Right atrium auricular region (tissue), 2 donors: ENCODE measurements at regions not wholly inside any gene's neighbourhood (a gene's known extent, or its start where the extent isn't known, plus 50 kb on each side); places are given as distances from the start of the nearest gene placed in this dataset.

Experiments
- DNase-seq: peaks from one replicate; pipeline ENCODE4 v3.0.0-alpha.2; 2019; ENCODE audit warnings: low spot score
- H3K27ac ChIP-seq, 2 donors: fragments of 200-600 bp; sonication (generic); 1 replicate in 1 of 2; 2 replicates in 1 of 2; pipeline ENCODE4 v1.5.1; 2016 to 2019
- H3K27me3 ChIP-seq, 2 donors: fragments of 200-600 bp; sonication (generic); one replicate each; pipeline versions ENCODE4 v1.5.1 to v1.6.0; 2017 to 2019
- H3K36me3 ChIP-seq: fragments of 200-600 bp; sonication (generic); one replicate; pipeline ENCODE4 v1.5.1; 2016
- H3K4me1 ChIP-seq, 2 donors: fragments of 200-600 bp; sonication (generic); one replicate each; pipeline versions ENCODE4 v1.5.1 to v1.6.0; 2017 to 2019
- H3K4me3 ChIP-seq, 2 donors: fragments of 200-600 bp; sonication (generic); 1 replicate in 1 of 2; 2 replicates in 1 of 2; pipeline ENCODE4 v1.5.1; 2017 to 2019; ENCODE audit warnings: mild to moderate bottlenecking in 1 of 2, moderate library complexity in 1 of 2
- H3K9me3 ChIP-seq, 2 donors: fragments of 200-600 bp; sonication (generic); one replicate each; pipeline ENCODE4 v1.5.1; 2019
- CTCF ChIP-seq, 2 donors: fragments of 200-600 bp; sonication (generic); IDR thresholded peaks; one replicate each; pipeline ENCODE4 v1.5.1; 2019; ENCODE audit warnings: antibody characterized with exemption in 2 of 2

DNA sequence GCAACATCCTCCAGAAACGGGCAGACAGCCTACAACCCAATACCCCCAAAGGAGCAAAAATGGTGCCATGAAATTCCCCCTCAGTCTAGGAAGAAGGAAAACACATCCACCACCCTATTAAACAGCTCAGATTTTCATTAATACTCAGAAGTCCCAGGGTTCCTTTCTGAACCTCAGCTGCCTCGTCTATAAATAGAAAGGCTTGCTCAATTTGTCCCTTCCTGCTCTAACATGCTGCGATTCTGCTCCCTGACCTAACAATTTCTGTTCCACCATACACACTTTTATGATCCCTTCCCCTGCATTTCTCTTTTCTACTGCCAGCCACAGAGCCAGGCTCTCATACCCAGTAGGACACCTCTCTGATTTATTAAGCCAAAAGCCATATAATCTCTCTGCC lies 68.1 kb downstream of the MTERF1 start:
- peaks cover 0 to 7% of the 10 kb centered on the region in 2 donors for H3K4me1 ChIP-seq
- DNase-seq: no peak
- no peak overlapping the region for H3K4me3 ChIP-seq
- no peak overlapping the region for H3K27ac ChIP-seq
- TF ChIP-seq CTCF (IDR thresholded peaks at IDR 0.05): no peak
- H3K36me3 ChIP-seq: no peaks in the 10 kb centered on the region
- H3K9me3 ChIP-seq: no peaks in the 10 kb centered on the region
- no peaks in the 10 kb centered on the region for H3K27me3 ChIP-seq

GRCh38 chr7:91814189-91814588 lies 66.3 kb downstream of the MTERF1 start:
- TF ChIP-seq CTCF (IDR thresholded peaks at IDR 0.05): no peak
- peaks cover 0 to 7% of the 10 kb centered on the region in 2 donors for H3K4me1 ChIP-seq
- no peak overlapping the region for H3K27ac ChIP-seq
- DNase-seq: no peak
- no peaks in the 10 kb centered on the region for H3K27me3 ChIP-seq
- no peaks in the 10 kb centered on the region for H3K36me3 ChIP-seq
- H3K9me3 ChIP-seq: no peaks in the 10 kb centered on the region
- no peak overlapping the region for H3K4me3 ChIP-seq
